Stimulated activated CD4-positive, alpha-beta T cell treated with anti-CD3 and anti-CD28 coated beads, Interleukin-4, amount 100 ng/mL, for 24 hours (primary cell): ENCODE measurements at regions not wholly inside any gene's neighbourhood (a gene's known extent, or its start where the extent isn't known, plus 50 kb on each side); places are given as distances from the start of the nearest gene placed in this dataset.

Experiments
- DNase-seq: peaks from one replicate; pipeline ENCODE4 v3.0.0-alpha.2; 2020

DNA sequence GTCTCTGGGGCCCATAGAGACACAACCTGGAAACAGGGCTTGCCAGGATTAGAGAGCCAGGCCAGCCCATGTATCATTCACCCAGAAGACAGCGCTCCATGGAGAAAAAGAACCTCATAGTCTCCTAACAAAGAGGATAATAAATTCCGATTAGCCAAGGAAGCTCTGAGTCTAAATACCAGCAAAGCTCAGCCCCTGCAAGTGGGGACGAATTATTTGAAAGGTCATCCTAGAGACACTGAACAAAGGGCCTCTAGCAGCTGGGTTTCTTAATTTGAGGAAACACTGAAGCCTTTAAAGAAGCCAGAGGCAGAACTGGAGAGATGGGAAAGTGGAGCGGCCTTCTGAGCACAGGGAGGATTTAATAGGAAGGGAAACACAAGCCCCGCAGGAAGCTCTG, 287.1 kb upstream of the ZNF462 start:
- no peak for DNase-seq

DNA sequence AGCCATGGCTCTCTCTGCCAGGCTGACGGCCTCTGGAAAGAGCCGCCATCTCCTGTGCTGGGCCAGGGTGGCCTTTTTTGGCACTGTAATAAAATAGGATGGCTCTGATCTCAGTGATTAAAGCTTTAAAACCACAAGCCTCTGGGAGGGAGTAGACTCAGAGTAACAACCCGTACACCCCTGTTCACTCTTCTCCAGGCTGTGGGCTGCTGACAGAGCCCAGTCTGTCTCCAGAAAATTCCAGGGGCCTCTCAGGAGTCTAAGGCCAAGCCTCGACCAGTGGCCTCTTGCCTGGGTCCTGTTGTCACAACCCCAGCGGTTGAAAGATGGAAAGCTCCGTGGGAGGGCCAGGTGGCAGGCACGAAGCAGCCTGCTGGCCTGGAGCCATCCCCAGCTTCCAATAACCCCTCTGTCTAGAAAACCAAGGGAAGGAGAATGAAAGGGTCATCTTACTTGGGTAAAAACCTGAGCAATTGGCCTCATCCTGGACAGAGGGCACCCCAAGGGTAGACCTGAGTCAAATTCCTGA, 286.7 kb upstream of the ZNF462 start:
- no peak for DNase-seq

DNA sequence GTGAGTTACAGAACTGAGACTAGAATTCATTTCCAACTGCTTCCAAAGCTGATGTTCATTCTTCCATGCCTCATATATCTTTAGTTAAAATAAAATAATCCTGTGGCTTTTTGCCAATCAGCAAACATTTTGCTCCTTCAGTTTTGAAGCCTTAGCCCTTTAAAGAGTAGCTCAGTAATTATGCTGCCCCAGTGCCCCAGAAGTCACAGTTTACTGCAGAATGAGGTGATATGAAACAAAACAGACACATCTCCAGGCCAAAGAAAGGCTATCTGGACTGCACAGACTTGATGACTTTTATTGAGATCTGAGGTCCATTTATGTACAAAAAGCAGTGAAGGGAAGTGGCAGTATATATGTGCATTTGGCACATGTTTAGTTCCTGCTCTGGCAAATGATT, 285.8 kb upstream of the ZNF462 start:
- no peak for DNase-seq

DNA sequence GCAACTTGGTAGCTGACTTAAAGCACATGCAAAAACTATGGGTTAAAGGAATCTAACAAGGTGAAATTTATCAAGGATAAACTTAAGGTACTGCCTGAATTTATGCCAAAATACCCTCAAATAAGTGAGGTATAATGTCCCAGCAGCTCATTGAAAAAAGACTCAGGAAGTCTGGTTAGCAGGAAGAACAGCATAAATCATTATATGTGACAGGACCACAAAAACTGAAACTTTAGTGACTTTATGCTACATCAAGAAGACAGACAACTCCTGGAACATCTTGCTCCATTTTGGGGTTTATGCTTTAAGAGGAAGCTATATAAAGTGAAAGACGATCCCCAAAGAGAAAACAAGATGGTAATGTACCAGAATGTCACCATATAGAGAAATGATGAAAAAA, 282.4 kb upstream of the ZNF462 start:
- DNase-seq: no peak

DNA sequence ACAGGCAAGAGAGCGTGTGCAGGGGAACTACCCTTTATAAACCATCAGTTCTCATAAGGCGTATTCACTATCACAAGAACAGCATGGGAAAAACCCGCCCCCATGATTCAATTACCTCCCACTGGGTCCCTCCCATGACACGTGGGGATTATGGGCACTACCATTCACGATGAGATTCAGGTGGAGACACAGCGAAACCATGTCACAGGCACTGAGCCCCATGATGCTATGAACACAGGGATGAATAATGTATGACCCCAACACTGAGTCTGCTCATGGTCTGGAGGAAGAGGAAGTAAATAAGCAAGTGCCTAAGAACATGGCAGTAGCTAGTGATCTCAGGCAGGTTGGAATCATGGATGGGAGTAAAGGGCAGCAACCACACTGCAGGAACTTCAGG, 281.0 kb upstream of the ZNF462 start:
- no peak for DNase-seq

DNA sequence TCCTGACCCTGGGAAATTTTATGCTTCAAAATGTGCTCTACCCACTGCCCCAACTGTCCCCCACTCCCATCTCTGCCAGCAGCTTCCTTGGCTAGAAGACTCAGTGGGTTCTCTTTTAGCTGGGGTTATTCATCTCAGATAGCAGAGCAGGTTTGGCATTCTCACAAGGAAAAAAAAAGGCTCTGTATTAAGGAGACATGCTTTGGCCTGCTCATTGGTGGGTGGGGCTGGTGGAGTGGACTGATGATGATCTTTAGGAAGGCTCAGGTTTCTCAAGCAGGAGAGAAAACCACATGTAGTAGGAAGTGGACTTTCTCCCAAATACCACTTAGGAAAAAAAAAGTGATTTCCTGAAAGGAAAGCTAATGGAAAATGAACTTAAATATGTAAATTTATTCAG, 279.2 kb upstream of the ZNF462 start:
- no peak for DNase-seq

DNA sequence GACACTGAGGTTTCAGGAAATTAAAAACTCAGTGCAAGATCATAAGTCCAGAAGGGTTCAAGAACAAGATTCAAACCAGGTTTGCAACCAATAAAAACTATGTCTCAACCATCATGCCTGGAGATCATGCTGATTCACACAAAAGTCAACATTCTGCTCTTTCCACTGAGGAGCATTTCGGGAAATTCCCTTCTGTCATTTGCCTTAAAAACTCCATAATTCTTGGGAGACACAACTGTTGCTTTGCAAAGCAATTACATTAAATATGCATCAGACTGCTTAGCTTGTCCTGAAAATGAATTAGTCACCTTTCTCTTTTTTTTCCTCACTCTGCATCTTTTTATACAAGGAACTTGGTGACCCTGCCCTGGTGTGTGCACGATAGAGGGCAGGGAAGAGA, 275.9 kb upstream of the ZNF462 start:
- DNase-seq: no peak

DNA sequence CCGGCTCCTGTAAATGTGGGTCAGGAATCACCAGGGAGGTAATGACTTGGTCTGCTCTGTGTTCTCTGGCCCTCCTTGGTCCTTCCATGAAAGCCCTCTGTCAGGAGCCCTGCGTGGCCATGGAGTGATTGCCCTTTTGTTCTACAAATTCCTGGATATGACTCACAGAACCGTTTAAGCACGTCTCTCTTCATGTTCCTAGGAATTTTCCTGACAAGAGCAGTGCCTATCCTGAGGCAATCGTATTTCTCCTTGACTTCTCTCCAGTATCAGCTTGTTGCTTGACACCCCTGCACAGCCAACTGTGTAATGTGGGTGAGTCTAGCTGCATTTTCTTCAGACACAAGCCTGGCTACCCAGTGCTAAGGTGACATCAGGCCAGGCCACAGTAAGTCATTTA, 274.3 kb upstream of the ZNF462 start:
- DNase-seq: no peak

DNA sequence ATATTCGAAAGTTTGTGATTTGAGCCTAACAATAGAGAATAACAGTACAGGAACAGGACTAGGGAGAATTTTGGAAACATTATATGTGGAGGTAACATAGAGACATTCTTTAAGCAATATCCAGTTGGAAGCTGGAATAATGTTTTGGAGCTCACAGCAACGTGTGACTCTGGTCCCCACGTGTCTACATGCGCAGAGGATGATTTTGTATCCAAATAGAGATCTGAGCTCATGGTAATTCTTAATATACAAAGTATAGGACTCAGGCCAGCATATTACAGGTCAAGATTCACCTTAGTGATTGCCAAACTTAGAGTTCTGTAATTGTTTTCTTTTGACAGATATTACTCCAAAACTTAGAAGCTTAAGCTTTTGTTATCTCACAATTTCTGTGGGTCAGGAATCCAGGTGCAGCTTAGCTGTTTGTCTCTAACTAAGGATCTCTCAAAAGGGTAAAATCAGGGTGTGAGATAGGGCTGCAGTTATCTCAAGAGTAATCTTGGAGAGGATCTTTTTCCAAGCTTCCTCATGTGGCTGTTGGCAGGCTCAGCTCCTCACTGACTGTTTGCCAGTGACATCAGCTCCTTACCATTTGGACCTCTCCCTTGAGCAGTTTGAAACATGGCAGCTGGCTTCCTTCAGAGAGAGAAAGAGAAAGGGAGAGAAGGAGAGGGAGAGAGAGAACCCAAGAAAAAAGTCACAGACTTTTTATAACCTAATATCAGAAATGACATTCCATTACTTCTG, 272.0 kb upstream of the ZNF462 start:
- no peak for DNase-seq

DNA sequence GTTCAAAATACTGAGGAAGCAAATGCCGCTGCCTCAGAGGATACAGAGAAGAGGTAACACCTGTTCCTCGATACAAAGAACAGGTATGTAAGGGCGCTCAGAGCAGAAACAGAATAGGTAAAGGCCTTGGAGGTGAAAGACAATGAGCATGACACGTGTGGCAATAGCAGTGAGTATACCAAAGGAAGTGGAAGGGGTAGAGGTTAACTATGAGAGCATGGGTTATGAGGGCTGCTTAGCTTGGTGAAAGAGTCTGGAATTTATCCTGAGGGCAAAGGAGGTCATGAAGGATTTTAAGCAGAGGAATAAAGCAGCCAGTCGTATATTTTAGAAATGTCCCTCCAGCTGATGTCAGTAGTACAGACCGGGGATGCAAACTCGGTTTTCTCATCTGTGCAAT, 269.8 kb upstream of the ZNF462 start:
- no peak for DNase-seq

DNA sequence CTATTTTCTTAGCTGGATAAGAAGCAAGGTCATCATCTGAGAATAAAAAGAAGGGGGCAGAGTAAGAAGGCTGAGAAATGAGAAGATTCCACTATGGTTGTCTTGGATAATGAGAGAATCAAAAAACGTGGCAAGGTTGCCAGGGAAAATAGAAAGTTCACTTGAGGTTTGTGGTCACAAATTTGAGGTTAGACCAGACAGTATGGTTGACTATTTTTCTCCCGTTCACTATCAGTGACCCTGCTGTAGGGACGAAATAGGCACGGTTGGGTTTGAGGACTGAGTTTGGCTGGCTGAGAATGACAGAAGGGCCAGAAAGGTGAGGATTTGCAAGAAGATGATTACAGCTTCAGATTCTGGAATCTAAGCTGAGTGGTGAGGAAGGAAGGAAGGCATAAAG, 266.0 kb upstream of the ZNF462 start:
- no peak for DNase-seq

DNA sequence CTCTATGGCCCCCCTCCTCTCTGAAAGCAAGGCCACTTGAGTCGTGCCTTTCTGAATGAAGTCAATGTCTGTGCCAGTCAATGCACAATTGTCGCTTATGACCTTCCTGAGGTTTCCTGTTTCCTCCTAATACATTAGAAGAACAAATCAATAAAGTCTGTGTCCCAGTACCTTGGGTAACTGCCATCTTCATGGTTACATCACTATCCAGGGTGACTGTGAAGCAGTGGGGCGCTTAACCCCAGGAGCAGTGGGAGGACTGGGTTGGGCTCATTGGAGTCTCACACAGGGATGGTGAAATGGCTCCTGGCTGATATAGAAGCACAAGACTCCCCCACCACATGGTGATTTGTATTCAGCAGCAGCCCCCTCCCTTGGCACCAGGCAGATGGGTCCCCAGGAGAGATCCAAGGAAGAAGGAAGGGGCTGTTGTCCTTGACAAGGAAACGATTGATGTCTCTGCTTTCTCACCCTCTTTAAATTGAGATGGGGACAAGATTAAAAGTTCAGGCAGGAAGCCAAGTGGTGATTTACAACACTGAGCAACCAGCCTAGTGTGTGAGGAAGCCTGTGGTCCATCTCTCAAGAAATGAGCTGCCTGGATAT, 261.9 kb upstream of the ZNF462 start:
- DNase-seq: no peak

DNA sequence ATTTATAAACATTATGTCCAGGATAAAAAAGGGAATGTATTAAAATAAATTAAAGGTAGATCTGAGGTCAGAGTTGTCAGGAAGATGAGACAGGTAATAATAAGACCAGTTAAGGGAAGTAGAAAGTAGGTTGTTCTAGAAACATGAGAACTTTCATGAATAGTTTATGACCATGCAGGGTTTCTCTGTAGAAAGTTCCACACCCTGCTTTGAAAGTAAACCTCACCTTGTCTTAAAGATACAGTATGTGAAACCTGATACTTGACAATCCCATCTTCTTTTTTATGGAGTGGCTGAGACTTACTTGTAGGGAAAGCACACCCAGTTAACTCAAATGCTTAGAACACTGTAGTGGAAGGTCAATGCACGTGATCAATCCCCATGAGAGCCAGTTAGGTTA, 260.6 kb upstream of the ZNF462 start:
- no peak for DNase-seq

DNA sequence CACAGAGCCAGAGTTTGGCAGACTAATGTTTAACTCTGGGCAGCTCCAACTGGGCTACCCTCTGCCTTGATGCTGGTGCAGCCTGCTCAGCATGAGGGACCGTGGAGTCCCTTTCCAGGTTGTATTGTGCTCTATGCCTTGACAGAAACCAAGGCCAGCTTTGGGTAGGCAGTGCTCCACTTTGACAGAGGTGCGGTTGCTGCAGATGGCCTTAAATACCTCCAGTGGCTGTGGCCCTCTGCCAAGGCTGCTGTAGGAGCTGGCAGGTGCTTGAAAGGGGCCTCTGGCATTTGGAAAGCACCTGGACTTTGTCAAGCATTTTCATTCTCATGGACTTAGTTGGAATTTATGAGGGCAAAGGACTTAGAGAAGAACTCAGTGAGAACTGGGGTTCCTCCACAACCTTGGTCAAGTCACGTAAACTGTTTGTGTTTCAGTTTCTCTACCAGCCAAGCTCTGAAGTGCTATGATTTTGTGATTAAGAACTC, 249.7 kb upstream of the ZNF462 start:
- DNase-seq: no peak

DNA sequence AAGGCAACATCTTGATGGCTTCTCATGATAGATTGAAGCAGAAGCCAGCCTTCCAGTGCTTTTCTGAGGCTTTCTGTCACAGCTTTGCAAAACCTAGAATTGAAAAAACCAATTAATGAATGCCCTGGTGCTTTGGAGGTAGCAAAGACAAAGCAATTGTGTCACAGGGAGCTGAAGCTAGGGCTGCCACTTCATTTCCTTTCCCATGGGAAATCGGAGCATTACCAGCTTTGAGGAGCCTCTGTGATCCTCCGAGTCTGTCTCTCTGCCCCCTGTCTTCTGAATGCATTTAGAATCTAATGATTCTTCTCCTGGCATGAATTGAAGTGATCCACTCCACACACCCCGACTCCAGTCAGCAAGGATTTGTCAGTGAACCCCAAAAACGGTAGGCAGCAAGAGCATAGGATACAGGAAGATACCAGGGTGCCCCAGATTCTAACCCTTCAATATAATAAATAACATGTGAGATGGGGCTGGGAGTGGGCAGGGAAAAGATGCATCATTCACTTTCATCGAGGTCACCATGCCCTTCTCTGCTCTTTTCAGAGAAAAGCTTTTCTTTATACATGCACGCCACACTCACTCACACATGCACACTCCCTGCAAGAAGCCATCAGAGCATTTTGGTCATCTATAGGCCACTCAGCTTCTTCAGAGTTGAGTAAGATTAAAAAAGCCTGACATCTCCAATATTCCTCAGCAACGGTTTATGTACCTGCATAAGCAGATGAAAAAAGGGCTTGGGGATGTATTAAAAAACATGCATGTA, 247.7 kb upstream of the ZNF462 start:
- DNase-seq: no peak

DNA sequence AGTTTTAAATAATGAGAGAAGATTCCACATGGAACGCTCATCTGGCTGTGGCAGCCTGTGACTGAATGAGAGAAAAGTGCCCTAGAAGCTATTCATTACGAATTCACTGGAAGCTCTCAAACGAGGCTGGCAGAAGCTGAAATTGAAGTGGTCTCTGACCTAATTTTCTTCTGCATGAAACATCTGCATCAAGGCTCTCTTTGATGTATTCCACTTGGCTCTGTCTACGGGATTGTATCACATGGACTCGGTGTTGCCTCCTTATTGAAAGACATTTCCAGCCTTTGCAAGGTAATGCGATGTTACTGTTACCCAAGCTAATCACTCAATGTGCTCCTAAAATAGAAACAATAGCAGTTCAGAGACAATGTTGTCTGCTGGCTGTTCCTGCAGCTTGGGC, 246.9 kb upstream of the ZNF462 start:
- no peak for DNase-seq

DNA sequence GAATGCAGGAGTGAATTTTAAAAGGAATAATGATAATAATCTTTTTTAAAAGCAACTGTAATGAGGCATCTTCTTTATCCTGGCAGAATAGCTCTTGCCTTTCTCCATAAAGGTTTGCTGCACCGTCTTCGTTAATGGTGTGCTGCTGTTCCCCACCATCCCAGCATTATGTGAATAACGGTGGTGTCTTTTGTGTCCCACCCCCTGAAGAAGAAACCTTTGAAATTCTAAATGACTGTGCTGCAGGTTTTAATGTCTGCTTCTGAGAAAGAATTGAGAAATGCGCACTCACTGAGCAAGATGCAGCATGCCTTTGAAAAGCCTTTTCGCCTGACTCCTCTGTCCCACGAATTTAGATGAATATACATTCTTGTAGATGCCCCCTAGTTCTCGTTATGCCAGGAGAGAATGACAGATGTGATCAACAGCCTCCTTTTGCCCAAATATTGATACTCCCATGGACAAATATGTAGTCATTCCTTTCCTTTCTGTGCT, 246.1 kb upstream of the ZNF462 start:
- DNase-seq: no peak

DNA sequence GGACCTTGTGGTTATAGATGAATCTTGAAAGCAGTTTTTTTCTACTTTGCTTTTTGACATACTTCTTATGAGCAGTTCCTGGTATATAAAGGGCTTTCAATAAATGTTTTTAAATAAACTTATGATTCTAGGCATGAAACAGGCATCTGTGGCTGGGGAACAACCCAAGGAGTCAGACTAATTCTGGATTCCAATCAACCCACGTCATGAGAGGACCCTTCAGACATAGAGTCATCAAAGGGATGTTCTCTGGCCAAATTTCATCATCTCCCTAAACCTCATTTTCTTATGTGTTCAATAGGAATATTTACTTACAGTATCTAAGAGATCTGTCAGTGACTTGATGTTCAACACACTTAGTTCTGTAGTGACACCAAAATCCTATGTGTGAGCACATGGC, 243.8 kb upstream of the ZNF462 start:
- DNase-seq: no peak

DNA sequence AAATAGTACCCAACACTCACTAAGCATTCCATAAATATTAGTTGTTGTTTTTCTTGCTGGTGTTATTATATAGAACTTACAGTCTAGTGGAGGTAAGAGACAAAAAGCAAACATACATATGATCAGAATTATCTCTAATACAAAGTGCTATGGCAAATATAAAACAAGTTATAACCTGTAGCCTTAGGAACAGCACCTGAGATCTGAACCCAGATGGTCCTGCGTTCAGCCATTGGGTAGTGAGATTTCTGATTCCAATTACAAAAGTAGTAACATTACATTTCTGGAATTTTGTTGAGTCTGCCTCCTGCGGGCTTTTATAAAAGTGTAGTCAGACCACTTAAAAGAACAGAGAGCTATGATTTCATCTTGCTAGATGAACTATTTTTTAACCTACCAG, 242.9 kb upstream of the ZNF462 start:
- DNase-seq: no peak

DNA sequence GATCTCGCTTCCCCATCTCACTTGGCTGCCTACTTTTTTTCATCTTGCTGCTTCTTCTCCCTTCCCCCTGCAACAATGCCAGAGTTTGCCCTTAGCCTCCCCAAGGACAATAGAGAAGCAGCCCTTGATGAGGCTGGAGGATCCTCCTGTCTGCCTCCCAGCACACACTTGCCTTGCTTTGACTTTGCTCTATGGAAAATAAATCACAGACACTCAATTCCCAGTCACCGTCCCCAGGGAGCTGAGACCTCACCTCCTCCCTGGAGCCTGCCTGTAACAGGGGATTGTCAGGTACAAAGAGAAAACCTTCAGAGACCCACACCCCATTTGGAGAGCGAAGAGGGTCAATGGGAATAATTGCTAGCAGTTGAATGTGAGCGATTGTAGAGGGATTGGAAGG, 242.1 kb upstream of the ZNF462 start:
- no peak for DNase-seq

DNA sequence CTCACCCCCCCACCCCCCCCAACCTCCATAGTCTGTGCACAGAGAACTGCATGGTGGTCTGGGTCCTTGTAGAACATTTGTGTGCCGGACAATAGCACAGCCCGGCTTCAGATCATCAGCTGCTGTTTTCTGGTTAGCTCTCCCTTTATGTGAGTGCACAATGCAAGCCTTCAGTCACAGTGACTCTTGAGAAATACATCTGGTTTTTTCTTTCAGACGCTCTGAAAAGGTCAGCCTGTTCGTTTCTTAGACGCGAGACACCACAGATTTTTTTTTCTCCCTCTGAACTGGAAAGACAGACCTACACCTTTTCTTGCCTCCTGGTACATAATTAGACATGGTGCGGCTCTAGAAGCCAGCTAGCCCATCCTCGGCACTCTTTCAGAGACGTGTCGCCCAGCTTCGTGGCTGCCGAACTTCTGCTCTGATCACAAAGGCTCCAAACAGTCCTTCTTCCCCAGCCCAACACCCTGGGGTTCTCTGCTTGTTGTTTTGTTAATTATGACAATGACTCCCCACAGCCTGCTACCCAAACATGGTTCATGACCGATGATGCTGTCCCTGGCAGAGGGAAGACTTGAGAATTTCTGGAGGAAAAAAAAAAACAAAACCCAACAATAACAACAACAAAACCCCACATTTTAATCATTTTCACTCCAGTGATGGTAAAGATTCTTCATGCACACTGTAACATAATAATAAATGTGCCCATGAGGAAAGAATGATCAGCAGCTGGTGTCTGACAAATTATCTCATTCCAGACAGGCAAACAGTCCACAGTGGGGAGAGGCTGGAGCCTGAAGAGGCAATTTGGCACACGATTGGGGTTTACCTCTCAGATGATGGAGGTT, 241.4 kb upstream of the ZNF462 start:
- DNase-seq: no peak

DNA sequence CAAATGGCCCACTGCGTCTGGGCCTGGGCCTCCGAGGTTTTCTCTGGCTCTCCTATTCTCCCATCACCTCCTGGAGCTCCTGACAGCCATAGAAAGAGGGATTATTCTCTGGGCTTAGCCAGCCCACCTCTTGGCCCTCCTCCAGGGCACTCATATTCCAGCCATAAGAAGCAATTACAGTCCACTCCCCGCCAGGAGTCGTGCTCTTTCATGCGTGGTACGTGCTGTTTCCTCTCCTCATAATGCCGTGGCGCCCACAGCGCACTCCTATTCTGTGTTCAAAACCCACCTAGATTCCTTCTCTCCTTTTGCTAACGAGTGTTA, 240.8 kb upstream of the ZNF462 start:
- no peak for DNase-seq

DNA sequence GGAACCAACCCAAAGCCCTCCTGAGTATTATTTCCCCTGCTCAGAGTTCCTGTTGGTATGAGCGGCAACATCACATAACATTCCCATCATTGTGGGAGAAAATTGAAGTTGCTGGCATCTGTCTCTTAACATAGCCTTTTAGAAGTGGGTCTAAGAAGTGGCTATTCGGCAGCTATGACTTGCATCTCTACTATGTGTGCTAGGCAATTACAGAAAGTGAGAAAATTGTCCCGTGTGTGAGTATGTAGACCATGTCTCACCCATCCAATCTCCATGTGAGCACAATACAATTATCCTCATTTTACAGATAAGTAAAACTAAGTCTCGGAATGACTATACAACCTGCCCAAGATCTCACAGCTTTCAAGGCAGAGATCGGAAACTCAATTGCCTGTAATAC, 239.4 kb upstream of the ZNF462 start:
- no peak for DNase-seq
